ENCODE measurements at regions not wholly inside any gene's neighbourhood (a gene's known extent, or its start where the extent isn't known, plus 50 kb on each side); places are given as distances from the start of the nearest gene placed in this dataset.

GRCh38 chr6:74731204-74731603 is 474.6 kb downstream of the COL12A1 start:
- TF ChIP-seq ISL1 (CRISPR knock-in tag; IDR thresholded peaks at IDR 0.05) (no peak), ZFP3 (CRISPR knock-in tag; IDR thresholded peaks at IDR 0.05) (no peak), BACH2 (CRISPR knock-in tag; IDR thresholded peaks at IDR 0.05; ENCODE audit: borderline replicate concordance) (no peak), SNAI2 (CRISPR knock-in tag; IDR thresholded peaks at IDR 0.05) (no peak), POU6F1 (CRISPR knock-in tag; IDR thresholded peaks at IDR 0.05; ENCODE audit: borderline replicate concordance, low read depth) (no peak), OSR1 (CRISPR knock-in tag; IDR thresholded peaks at IDR 0.05) (no peak), ESRRG (CRISPR knock-in tag; IDR thresholded peaks at IDR 0.05) (no peak), PATZ1 (CRISPR knock-in tag; IDR thresholded peaks at IDR 0.05; ENCODE audit: borderline replicate concordance) (no peak), CSDC2 (CRISPR knock-in tag; IDR thresholded peaks at IDR 0.05) (no peak)
- ATAC-seq = no peak

- ATAC-seq = no peak
- TF ChIP-seq ESRRG (CRISPR knock-in tag; IDR thresholded peaks at IDR 0.05) (no peak), CREB5 (CRISPR knock-in tag; IDR thresholded peaks at IDR 0.05; ENCODE audit: low read depth) (no peak), ZC3H10 (CRISPR knock-in tag; IDR thresholded peaks at IDR 0.05) (no peak), TOX (CRISPR knock-in tag; IDR thresholded peaks at IDR 0.05; ENCODE audit: borderline replicate concordance) (no peak), GLIS3 (CRISPR knock-in tag; IDR thresholded peaks at IDR 0.05) (no peak), TSHZ2 (CRISPR knock-in tag; IDR thresholded peaks at IDR 0.05) (no peak), POU6F1 (CRISPR knock-in tag; IDR thresholded peaks at IDR 0.05; ENCODE audit: borderline replicate concordance, low read depth) (no peak), PPARA (CRISPR knock-in tag; IDR thresholded peaks at IDR 0.05; ENCODE audit: borderline replicate concordance) (no peak), ZFP30 (CRISPR knock-in tag; IDR thresholded peaks at IDR 0.05) (no peak), ZNF70 (CRISPR knock-in tag; IDR thresholded peaks at IDR 0.05) (no peak)
Observed at GRCh38 chr6:74720923-74721322, 484.9 kb downstream of the COL12A1 start.

GRCh38 chr6:74717591-74717990 is 488.3 kb downstream of the COL12A1 start:
- no peak for ATAC-seq
- no peak for TF ChIP-seq ZFP30 (CRISPR knock-in tag; IDR thresholded peaks at IDR 0.05)
- no peak for TF ChIP-seq ZNF70 (CRISPR knock-in tag; IDR thresholded peaks at IDR 0.05)
- no peak for TF ChIP-seq POU6F1 (CRISPR knock-in tag; IDR thresholded peaks at IDR 0.05; ENCODE audit: borderline replicate concordance, low read depth)
- TF ChIP-seq ZNF8 (CRISPR knock-in tag; IDR thresholded peaks at IDR 0.05) = no peak
- no peak for TF ChIP-seq CSDC2 (CRISPR knock-in tag; IDR thresholded peaks at IDR 0.05)
- TF ChIP-seq OSR1 (CRISPR knock-in tag; IDR thresholded peaks at IDR 0.05) = no peak
- no peak for TF ChIP-seq CREB5 (CRISPR knock-in tag; IDR thresholded peaks at IDR 0.05; ENCODE audit: low read depth)
- no peak for TF ChIP-seq RARB (CRISPR knock-in tag; IDR thresholded peaks at IDR 0.05)
- TF ChIP-seq ZNF565 (CRISPR knock-in tag; conservative IDR thresholded peaks at IDR 0.05; ENCODE audit: low read depth) = no peak
- TF ChIP-seq TOX (CRISPR knock-in tag; IDR thresholded peaks at IDR 0.05; ENCODE audit: borderline replicate concordance) = no peak
- TF ChIP-seq ISL1 (CRISPR knock-in tag; IDR thresholded peaks at IDR 0.05) = no peak
- TF ChIP-seq ZFP3 (CRISPR knock-in tag; IDR thresholded peaks at IDR 0.05) = no peak
- TF ChIP-seq GLIS3 (CRISPR knock-in tag; IDR thresholded peaks at IDR 0.05) = no peak
- no peak for TF ChIP-seq TSHZ2 (CRISPR knock-in tag; IDR thresholded peaks at IDR 0.05)

Data from SK-N-SH treated with all-trans-retinoic acid at 6 μM for 48 hours (cell line).